Renal cortical epithelial cell (primary cell): ENCODE measurements at regions not wholly inside any gene's neighbourhood (a gene's known extent, or its start where the extent isn't known, plus 50 kb on each side); places are given as distances from the start of the nearest gene placed in this dataset.
A peak's percentile ranks its signal among the peaks of the same experiment; 100 is the strongest.
"Not testable (repeated sequence)": the region's sequence is repeated elsewhere in the genome, so short reads cannot be mapped to it uniquely, and the experiment has no call there.

Source experiments
- DNase-seq: peaks from one replicate; pipeline ENCODE4 v3.0.0-alpha.2; 2011; ENCODE audit warnings: low read depth

GRCh38 chr6:8361259-8361658, 74.1 kb downstream of the SLC35B3 start:
- no peak for DNase-seq

- DNase-seq = no peak
Observed at GRCh38 chr6:8352966-8353340, 82.4 kb downstream of the SLC35B3 start.

- DNase-seq = no peak
Observed at GRCh38 chr6:8352335-8352965, 82.9 kb downstream of the SLC35B3 start.

GRCh38 chr6:8343600-8343999, 91.7 kb downstream of the SLC35B3 start:
- no peak for DNase-seq

- no peak for DNase-seq
Observed at GRCh38 chr6:8342241-8342819, 93.0 kb downstream of the SLC35B3 start.

- DNase-seq = no peak
Observed at GRCh38 chr6:8337147-8337546, 98.2 kb downstream of the SLC35B3 start.

- no peak for DNase-seq
Observed at GRCh38 chr6:8336406-8337057, 98.8 kb downstream of the SLC35B3 start.

- peak; percentile 15 for DNase-seq
Observed at GRCh38 chr6:8335896-8336295, 99.4 kb downstream of the SLC35B3 start.

- peak; percentile 6 for DNase-seq
Observed at GRCh38 chr6:8335381-8335780, 100.0 kb downstream of the SLC35B3 start.

- DNase-seq = no peak
Observed at GRCh38 chr6:8334113-8334512, 101.2 kb downstream of the SLC35B3 start.

GRCh38 chr6:8329562-8329961, 105.8 kb downstream of the SLC35B3 start:
- no peak for DNase-seq

GRCh38 chr6:8325743-8326142, 109.6 kb downstream of the SLC35B3 start:
- DNase-seq = no peak

- DNase-seq = no peak
Observed at GRCh38 chr6:8322659-8323058, 112.7 kb downstream of the SLC35B3 start.

- DNase-seq = no peak
Observed at GRCh38 chr6:8321671-8322404, 113.5 kb downstream of the SLC35B3 start.

- no peak for DNase-seq
Observed at GRCh38 chr6:8315154-8315553, 120.2 kb downstream of the SLC35B3 start.

GRCh38 chr6:8301502-8301901, 133.8 kb downstream of the SLC35B3 start:
- no peak for DNase-seq

- no peak for DNase-seq
Observed at GRCh38 chr6:8299034-8299433, 136.3 kb downstream of the SLC35B3 start.

GRCh38 chr6:8282946-8283345, 152.4 kb downstream of the SLC35B3 start:
- not testable (repeated sequence) for DNase-seq

- no peak for DNase-seq
Observed at GRCh38 chr6:8282380-8282779, 153.0 kb downstream of the SLC35B3 start.

- DNase-seq = peak; percentile 51
Observed at GRCh38 chr6:8279041-8279805, 156.1 kb downstream of the SLC35B3 start.

GRCh38 chr6:8278562-8278961, 156.8 kb downstream of the SLC35B3 start:
- DNase-seq = no peak

- peak; percentile 3 for DNase-seq
Observed at GRCh38 chr6:8277769-8278168, 157.6 kb downstream of the SLC35B3 start.
